22Rv1 (cell line): ENCODE measurements at regions not wholly inside any gene's neighbourhood (a gene's known extent, or its start where the extent isn't known, plus 50 kb on each side); places are given as distances from the start of the nearest gene placed in this dataset.

Experiments
- H3K27ac ChIP-seq: fragments of 450-650 bp; 2 replicates; pipeline ENCODE4 v1.5.1; 2017
- ZFX ChIP-seq: fragments of 450-650 bp; IDR thresholded peaks from 2 replicates; pipeline ENCODE4 v1.6.1; 2017; ENCODE audit warnings: antibody characterized with exemption, borderline replicate concordance
- TF ChIP-seq, protein P1 (sequence below): fragments of 450-650 bp; IDR thresholded peaks from 2 replicates; pipeline ENCODE4 v1.5.1; 2017; ENCODE audit warnings: mild to moderate bottlenecking

DNA sequence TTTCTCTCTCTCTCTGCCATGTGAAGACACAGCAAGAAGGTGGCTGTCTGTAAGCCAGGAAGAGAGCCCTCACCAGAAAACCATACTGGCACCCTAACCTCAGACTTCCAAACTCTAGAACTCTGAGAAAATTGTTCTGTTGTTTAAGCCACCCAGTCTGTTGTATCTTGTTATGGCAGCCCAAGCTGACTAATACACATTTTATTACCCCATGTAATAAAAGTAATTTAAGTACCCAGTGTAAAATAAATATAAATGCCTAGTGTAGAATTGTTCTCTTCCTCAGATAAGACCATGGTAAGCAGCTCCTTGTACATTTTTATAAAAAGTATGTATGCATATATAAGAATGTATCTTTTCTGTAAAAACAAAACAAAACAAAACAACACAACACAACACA, 119.7 kb downstream of the DTL start:
- TF ChIP-seq, protein P1, sequence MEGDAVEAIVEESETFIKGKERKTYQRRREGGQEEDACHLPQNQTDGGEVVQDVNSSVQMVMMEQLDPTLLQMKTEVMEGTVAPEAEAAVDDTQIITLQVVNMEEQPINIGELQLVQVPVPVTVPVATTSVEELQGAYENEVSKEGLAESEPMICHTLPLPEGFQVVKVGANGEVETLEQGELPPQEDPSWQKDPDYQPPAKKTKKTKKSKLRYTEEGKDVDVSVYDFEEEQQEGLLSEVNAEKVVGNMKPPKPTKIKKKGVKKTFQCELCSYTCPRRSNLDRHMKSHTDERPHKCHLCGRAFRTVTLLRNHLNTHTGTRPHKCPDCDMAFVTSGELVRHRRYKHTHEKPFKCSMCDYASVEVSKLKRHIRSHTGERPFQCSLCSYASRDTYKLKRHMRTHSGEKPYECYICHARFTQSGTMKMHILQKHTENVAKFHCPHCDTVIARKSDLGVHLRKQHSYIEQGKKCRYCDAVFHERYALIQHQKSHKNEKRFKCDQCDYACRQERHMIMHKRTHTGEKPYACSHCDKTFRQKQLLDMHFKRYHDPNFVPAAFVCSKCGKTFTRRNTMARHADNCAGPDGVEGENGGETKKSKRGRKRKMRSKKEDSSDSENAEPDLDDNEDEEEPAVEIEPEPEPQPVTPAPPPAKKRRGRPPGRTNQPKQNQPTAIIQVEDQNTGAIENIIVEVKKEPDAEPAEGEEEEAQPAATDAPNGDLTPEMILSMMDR = no peak
- TF ChIP-seq ZFX = no peak
- H3K27ac ChIP-seq = no peak overlapping the region

DNA sequence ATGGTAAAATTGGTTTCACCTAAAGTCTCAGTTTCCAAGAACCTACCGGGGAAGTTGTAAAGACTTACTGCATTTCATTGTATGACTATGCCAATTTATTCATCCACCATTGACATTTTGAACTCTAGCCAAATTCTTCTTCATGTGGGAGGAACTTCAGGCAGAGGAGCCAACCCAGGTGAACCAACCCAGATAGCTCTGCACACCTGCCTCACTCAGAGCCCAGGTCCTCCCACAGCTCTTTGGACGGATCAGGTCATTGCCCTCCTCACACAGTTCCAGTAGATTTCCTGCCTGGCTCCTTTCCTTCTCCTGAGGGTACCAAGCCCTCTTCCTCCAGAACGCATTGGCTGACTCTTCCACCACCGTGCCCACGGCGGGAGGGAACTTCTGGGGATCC, 121.7 kb downstream of the DTL start:
- H3K27ac ChIP-seq = no peak overlapping the region

DNA sequence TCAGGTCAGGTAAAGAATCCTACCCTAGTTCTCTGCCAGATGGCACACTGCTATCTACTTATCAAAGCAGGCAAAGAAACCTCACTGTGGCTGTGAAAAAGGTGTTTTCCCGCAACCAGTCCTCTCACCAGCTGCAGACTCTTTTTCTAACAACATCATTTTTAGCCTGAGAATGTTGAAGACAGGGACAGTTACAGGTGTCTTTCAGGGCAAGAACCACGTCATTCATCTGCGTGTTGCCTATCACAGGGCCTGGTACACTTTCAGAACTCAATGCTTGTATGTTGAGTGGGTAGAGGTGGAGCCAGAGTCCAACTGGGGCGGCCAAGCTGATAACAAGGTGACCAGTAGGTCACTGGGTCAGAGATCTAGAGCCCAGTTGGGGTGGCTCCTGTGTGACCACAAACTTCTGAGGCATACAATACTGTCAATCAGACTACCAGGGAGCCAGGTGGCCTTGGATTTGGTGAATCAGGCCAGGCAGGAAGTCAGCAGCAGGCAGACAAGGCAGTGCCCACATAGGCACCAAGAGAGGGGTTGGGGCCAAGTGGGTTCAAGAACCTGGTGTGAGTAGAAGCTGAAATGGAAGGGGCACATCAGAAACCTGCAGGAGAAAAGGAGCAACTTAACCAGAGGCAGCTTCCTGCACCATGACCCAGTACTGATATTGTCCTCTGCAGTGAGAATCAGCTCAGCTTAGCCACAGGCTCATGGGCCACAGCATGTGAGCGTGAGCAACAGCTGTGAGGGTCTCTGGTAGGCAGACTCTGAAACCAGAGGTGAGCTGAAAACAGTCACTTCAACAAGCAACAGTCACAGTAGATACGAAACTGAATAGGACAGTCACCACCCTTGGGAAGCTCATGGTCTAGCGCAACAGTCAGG, 123.6 kb downstream of the DTL start:
- no peak overlapping the region for H3K27ac ChIP-seq

More for the DNA sequence above, 121.7 kb downstream of the DTL start:
- TF ChIP-seq ZFX = no peak
- TF ChIP-seq, protein P1 = no peak

DNA sequence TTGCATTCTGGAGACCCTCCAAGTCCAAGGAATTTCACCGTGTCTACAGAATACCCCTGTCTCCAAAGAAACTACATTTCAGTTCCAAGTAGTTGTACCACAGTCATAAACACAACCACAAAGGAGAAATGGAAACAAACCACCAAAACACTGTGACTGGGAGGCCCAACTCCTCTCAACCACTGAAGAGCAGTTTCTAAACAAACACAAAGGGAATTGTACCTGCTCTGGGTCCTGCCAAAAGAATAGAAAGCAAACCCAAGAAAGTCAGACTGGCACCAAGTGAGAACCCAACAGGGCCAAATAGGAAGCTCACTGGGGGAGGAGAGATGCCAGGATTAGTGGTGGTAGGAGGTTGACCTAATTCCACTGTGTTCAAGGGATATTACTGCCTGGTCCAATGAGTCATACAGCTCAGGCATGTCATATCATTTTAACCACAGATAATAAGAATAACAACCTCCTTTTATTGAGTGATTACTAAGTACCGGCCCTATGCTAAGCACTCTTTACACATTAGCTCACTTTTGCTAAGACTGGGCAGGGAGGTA, 123.9 kb upstream of the PPP2R5A start:
- no peak overlapping the region for H3K27ac ChIP-seq
- TF ChIP-seq ZFX = no peak
- TF ChIP-seq, protein P1 = no peak

More for the DNA sequence above, 123.6 kb downstream of the DTL start:
- no peak for TF ChIP-seq ZFX
- TF ChIP-seq, protein P1 = no peak

DNA sequence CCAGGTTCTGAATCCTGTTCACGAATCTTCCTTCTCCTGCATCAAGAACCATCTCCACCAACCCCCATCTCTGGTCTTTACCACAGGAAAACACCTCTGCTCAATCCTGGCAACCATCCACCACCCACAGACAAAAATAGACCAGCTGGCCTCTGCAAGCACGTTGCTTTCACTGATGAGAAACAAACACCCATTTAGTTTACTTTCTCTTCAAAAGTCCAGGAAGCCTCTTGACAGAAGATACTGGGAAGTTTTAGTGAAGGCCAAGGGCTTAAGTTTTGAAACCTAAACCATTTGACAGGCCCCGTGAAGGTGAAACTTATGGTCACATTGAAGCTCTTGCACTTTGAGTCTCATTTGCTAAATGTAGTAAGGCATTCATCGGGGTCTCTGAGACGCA, 122.6 kb upstream of the PPP2R5A start:
- no peak overlapping the region for H3K27ac ChIP-seq
- no peak for TF ChIP-seq ZFX
- TF ChIP-seq, protein P1 = no peak

DNA sequence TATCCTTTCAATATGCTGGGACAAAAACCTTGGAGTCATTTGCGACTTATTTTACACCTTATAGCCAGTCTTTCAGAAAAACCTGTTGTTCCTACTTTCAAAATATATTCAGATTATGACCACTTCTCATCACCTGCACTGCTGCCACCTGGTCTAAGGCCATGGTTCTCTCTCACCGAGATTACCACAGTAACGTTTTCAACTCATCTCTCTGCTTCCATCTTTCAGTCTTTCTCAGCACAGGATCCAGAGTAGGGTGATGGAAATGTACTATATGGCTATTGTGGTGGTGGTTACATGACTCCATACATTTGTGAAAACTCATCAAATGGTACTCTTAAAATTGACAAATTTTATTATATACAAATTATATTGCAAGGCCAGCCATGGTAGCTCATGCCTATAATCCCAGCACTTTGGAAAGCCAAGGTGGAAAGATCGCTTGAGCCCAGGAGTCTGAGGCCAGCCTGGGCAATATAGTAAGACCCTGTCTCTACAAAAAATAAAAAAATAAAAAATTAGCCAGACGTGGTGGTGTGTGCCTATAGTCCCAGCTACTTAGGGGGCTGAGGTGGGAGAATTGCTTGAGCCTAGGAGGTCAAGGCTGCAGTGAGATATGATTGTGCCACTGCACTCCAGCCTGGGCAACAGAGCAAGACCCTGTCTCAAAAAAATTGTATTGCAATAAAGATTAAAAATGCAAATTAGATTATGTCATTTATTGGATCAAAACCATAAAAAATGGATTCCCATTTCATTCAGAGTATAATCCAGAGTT, 120.9 kb upstream of the PPP2R5A start:
- no peak overlapping the region for H3K27ac ChIP-seq
- TF ChIP-seq, protein P1 = no peak
- no peak for TF ChIP-seq ZFX

DNA sequence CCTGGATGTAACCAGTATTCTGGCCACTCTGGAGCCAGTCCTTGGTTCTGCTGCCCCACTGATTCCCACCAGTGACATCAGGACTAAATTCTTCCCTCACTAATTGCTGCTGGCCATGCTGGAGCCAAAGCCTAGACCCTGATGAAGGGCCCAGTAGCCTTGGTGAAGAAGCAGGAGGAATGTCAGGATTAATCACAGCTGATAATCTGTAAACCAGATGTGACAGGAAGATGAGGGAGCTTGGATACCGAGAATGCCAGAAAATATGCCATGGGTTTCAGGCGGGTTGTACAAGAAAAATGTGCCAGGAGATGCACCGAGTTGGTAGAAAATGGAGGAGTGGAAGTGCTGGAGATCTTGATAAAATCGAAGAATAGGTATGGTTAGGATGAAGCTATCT, 119.0 kb upstream of the PPP2R5A start:
- TF ChIP-seq, protein P1 = no peak
- TF ChIP-seq ZFX = no peak
- H3K27ac ChIP-seq = no peak overlapping the region
